Effector memory CD8-positive, alpha-beta T cell (primary cell): ENCODE measurements at regions not wholly inside any gene's neighbourhood (a gene's known extent, or its start where the extent isn't known, plus 50 kb on each side); places are given as distances from the start of the nearest gene placed in this dataset.

ENCODE experiments used
- ATAC-seq: fragments of 150-1000 bp; cut with Tn5 transposase; replicated peaks from 2 replicates; pipeline ENCODE4 v1.10.0; 2021; ENCODE audit warnings: mild to moderate bottlenecking, moderate library complexity
- DNase-seq, 3 experiments: peaks; one replicate each; pipeline ENCODE4 v3.0.0; 2021
- H3K27ac Mint-ChIP-seq, 2 donors: one replicate each; pipeline ENCODE4 v1.8.0; 2022; ENCODE audit warnings: mild to moderate bottlenecking in 2 of 2, mixed read lengths in 2 of 2, moderate library complexity in 2 of 2
- H3K27me3 Mint-ChIP-seq, 2 donors: one replicate each; pipeline ENCODE4 v1.8.0; 2022; ENCODE audit warnings: mixed read lengths in 2 of 2
- H3K36me3 Mint-ChIP-seq: one replicate; pipeline ENCODE4 v1.8.0; 2022; ENCODE audit warnings: mild to moderate bottlenecking, moderate library complexity, mixed read lengths; ENCODE audit not compliant: insufficient read depth
- H3K4me1 Mint-ChIP-seq, 2 donors: one replicate each; pipeline ENCODE4 v1.8.0; 2022; ENCODE audit warnings: low read depth in 2 of 2, mixed read lengths in 2 of 2
- H3K4me3 Mint-ChIP-seq, 2 donors: one replicate each; pipeline ENCODE4 v1.8.0; 2022; ENCODE audit warnings: mild to moderate bottlenecking in 2 of 2, mixed read lengths in 2 of 2, moderate library complexity in 2 of 2
- H3K9me3 Mint-ChIP-seq, 2 donors: one replicate each; pipeline ENCODE4 v1.8.0; 2022; ENCODE audit warnings: mixed read lengths in 2 of 2

- Mint-ChIP-seq H3K4me1 (no peaks in the 10 kb centered on the region), H3K27me3 (no peaks in the 10 kb centered on the region), H3K9me3 (peaks cover 0 to 2% of the 10 kb centered on the region in 2 donors), H3K4me3 (no peak overlapping the region), H3K27ac (no peak overlapping the region), H3K36me3 (no peaks in the 10 kb centered on the region)
- DNase-seq (no peak), ATAC-seq (no peak)
These were observed 199.3 kb upstream of the MYT1L start for GRCh38 chr2:2530334-2530733.

- Mint-ChIP-seq H3K36me3 (no peaks in the 10 kb centered on the region), H3K27ac (no peak overlapping the region), H3K9me3 (peaks cover 0 to 2% of the 10 kb centered on the region in 2 donors), H3K4me1 (no peaks in the 10 kb centered on the region), H3K4me3 (no peak overlapping the region), H3K27me3 (no peaks in the 10 kb centered on the region)
- ATAC-seq: no peak
- DNase-seq: no peak
These were observed 197.8 kb upstream of the MYT1L start for GRCh38 chr2:2528846-2529245.

GRCh38 chr2:2527148-2527547, 196.1 kb upstream of the MYT1L start:
- Mint-ChIP-seq H3K4me3 (no peak overlapping the region), H3K27me3 (no peaks in the 10 kb centered on the region), H3K9me3 (peaks cover 0 to 2% of the 10 kb centered on the region in 2 donors), H3K27ac (no peak overlapping the region), H3K36me3 (no peaks in the 10 kb centered on the region), H3K4me1 (no peaks in the 10 kb centered on the region)
- no peak for DNase-seq
- no peak for ATAC-seq

- DNase-seq: no peak
- H3K27me3 Mint-ChIP-seq: no peaks in the 10 kb centered on the region
- H3K27ac Mint-ChIP-seq: no peak overlapping the region
- no peak for ATAC-seq
- no peak overlapping the region for H3K4me3 Mint-ChIP-seq
- H3K9me3 Mint-ChIP-seq: peaks cover 0 to 4% of the 10 kb centered on the region in 2 donors
- no peaks in the 10 kb centered on the region for H3K4me1 Mint-ChIP-seq
- H3K36me3 Mint-ChIP-seq: no peaks in the 10 kb centered on the region
These were observed 193.4 kb upstream of the MYT1L start for GRCh38 chr2:2524348-2524941.

- H3K4me3 Mint-ChIP-seq: no peak overlapping the region
- H3K27me3 Mint-ChIP-seq: no peaks in the 10 kb centered on the region
- no peaks in the 10 kb centered on the region for H3K36me3 Mint-ChIP-seq
- H3K27ac Mint-ChIP-seq: no peak overlapping the region
- peaks cover 0 to 4% of the 10 kb centered on the region in 2 donors for H3K9me3 Mint-ChIP-seq
- no peaks in the 10 kb centered on the region for H3K4me1 Mint-ChIP-seq
- ATAC-seq: no peak
- no peak for DNase-seq
These were observed 192.6 kb upstream of the MYT1L start for GRCh38 chr2:2523461-2524347.

GRCh38 chr2:2520401-2520811, 189.3 kb upstream of the MYT1L start:
- DNase-seq: no peak
- no peak overlapping the region for H3K27ac Mint-ChIP-seq
- no peaks in the 10 kb centered on the region for H3K27me3 Mint-ChIP-seq
- H3K9me3 Mint-ChIP-seq: peaks cover 0 to 8% of the 10 kb centered on the region in 2 donors
- no peak overlapping the region for H3K4me3 Mint-ChIP-seq
- H3K36me3 Mint-ChIP-seq: no peaks in the 10 kb centered on the region
- ATAC-seq: no peak
- H3K4me1 Mint-ChIP-seq: no peaks in the 10 kb centered on the region

- Mint-ChIP-seq H3K27ac (no peak overlapping the region), H3K4me3 (no peak overlapping the region), H3K9me3 (peaks cover 0 to 8% of the 10 kb centered on the region in 2 donors), H3K36me3 (no peaks in the 10 kb centered on the region), H3K4me1 (no peaks in the 10 kb centered on the region), H3K27me3 (no peaks in the 10 kb centered on the region)
- DNase-seq (no peak), ATAC-seq (no peak)
These were observed 188.3 kb upstream of the MYT1L start for GRCh38 chr2:2519381-2519780.

GRCh38 chr2:2517399-2517798, 186.3 kb upstream of the MYT1L start:
- ATAC-seq: no peak
- Mint-ChIP-seq H3K36me3 (no peaks in the 10 kb centered on the region), H3K4me3 (no peak overlapping the region)

GRCh38 chr2:2516386-2516785, 185.3 kb upstream of the MYT1L start:
- Mint-ChIP-seq H3K27me3 (no peaks in the 10 kb centered on the region), H3K4me3 (no peak overlapping the region), H3K36me3 (no peaks in the 10 kb centered on the region), H3K4me1 (no peaks in the 10 kb centered on the region), H3K27ac (no peak overlapping the region), H3K9me3 (peaks cover 0 to 3% of the 10 kb centered on the region in 2 donors)
- no peak for DNase-seq
- ATAC-seq: no peak

More at GRCh38 chr2:2517399-2517798, 186.3 kb upstream of the MYT1L start:
- H3K4me1 Mint-ChIP-seq: no peaks in the 10 kb centered on the region
- H3K9me3 Mint-ChIP-seq: peaks cover 0 to 8% of the 10 kb centered on the region in 2 donors
- no peak overlapping the region for H3K27ac Mint-ChIP-seq
- DNase-seq: no peak
- no peaks in the 10 kb centered on the region for H3K27me3 Mint-ChIP-seq

GRCh38 chr2:2512931-2513330, 181.9 kb upstream of the MYT1L start:
- Mint-ChIP-seq H3K36me3 (no peaks in the 10 kb centered on the region), H3K4me3 (no peak overlapping the region), H3K9me3 (peaks cover 0 to 3% of the 10 kb centered on the region in 2 donors), H3K27me3 (no peaks in the 10 kb centered on the region), H3K27ac (no peak overlapping the region), H3K4me1 (no peaks in the 10 kb centered on the region)
- no peak for DNase-seq
- ATAC-seq: no peak

GRCh38 chr2:2507417-2507997, 176.4 kb upstream of the MYT1L start:
- Mint-ChIP-seq H3K27ac (no peak overlapping the region), H3K27me3 (no peaks in the 10 kb centered on the region), H3K4me1 (no peaks in the 10 kb centered on the region), H3K4me3 (no peak overlapping the region), H3K9me3 (no peaks in the 10 kb centered on the region), H3K36me3 (no peaks in the 10 kb centered on the region)
- DNase-seq: no peak
- ATAC-seq: no peak

GRCh38 chr2:2506536-2506935, 175.5 kb upstream of the MYT1L start:
- Mint-ChIP-seq H3K4me1 (no peaks in the 10 kb centered on the region), H3K36me3 (no peaks in the 10 kb centered on the region), H3K9me3 (peaks cover 0 to 3% of the 10 kb centered on the region in 2 donors), H3K4me3 (no peak overlapping the region), H3K27ac (no peak overlapping the region), H3K27me3 (no peaks in the 10 kb centered on the region)
- ATAC-seq: no peak
- DNase-seq: no peak

GRCh38 chr2:2505604-2506003, 174.5 kb upstream of the MYT1L start:
- Mint-ChIP-seq H3K9me3 (peaks cover 0 to 3% of the 10 kb centered on the region in 2 donors), H3K36me3 (no peaks in the 10 kb centered on the region), H3K27ac (no peak overlapping the region), H3K27me3 (no peaks in the 10 kb centered on the region), H3K4me1 (no peaks in the 10 kb centered on the region), H3K4me3 (no peak overlapping the region)
- DNase-seq: no peak
- ATAC-seq: no peak
